ENCODE measurements at regions not wholly inside any gene's neighbourhood (a gene's known extent, or its start where the extent isn't known, plus 50 kb on each side); places are given as distances from the start of the nearest gene placed in this dataset.

GRCh38 chr6:23175391-23175790 is 606.0 kb downstream of the HDGFL1 start:
- Histone ChIP-seq H3K4me1 (ENCODE audit: control insufficient read depth, insufficient read depth, low read length) (peaks cover 6% of the 10 kb centered on the region), H3K27ac (ENCODE audit: extremely low read depth, low read depth, low read length) (no peak overlapping the region), H3K36me3 (ENCODE audit: control insufficient read depth in 2 of 2, insufficient read depth in 1 of 2, low read length in 2 of 2) (no peaks in the 10 kb centered on the region), H3K4me3 (ENCODE audit: low read depth, low read length) (no peak overlapping the region), H3K9me3 (ENCODE audit: control insufficient read depth, insufficient read depth, low read depth, low read length) (no peaks in the 10 kb centered on the region)
- TF ChIP-seq ZNF555 (tag by site-specific recombination; conservative IDR thresholded peaks at IDR 0.05) (no peak), ZNF785 (tag by site-specific recombination; IDR thresholded peaks at IDR 0.05) (no peak), ZNF114 (tag by site-specific recombination; IDR thresholded peaks at IDR 0.05) (no peak), ZNF658 (tag by site-specific recombination; IDR thresholded peaks at IDR 0.05) (no peak)
- TF ChIP-seq, protein P1, sequence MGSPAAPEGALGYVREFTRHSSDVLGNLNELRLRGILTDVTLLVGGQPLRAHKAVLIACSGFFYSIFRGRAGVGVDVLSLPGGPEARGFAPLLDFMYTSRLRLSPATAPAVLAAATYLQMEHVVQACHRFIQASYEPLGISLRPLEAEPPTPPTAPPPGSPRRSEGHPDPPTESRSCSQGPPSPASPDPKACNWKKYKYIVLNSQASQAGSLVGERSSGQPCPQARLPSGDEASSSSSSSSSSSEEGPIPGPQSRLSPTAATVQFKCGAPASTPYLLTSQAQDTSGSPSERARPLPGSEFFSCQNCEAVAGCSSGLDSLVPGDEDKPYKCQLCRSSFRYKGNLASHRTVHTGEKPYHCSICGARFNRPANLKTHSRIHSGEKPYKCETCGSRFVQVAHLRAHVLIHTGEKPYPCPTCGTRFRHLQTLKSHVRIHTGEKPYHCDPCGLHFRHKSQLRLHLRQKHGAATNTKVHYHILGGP (tag by site-specific recombination; IDR thresholded peaks at IDR 0.05): no peak
- ChIA-PET POLR2A (no interaction called here), CTCF (no interaction called here)

- no peak overlapping the region for H3K27ac ChIP-seq (ENCODE audit: extremely low read depth, low read depth, low read length)
- no peaks in the 10 kb centered on the region for H3K9me3 ChIP-seq (ENCODE audit: control insufficient read depth, insufficient read depth, low read depth, low read length)
- CTCF ChIA-PET: no interaction called here
- H3K4me3 ChIP-seq (ENCODE audit: low read depth, low read length): no peak overlapping the region
- no peak for TF ChIP-seq ZNF324 (tag by site-specific recombination; IDR thresholded peaks at IDR 0.05)
- TF ChIP-seq, protein P2, sequence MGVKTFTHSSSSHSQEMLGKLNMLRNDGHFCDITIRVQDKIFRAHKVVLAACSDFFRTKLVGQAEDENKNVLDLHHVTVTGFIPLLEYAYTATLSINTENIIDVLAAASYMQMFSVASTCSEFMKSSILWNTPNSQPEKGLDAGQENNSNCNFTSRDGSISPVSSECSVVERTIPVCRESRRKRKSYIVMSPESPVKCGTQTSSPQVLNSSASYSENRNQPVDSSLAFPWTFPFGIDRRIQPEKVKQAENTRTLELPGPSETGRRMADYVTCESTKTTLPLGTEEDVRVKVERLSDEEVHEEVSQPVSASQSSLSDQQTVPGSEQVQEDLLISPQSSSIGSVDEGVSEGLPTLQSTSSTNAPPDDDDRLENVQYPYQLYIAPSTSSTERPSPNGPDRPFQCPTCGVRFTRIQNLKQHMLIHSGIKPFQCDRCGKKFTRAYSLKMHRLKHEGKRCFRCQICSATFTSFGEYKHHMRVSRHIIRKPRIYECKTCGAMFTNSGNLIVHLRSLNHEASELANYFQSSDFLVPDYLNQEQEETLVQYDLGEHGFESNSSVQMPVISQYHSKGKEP (tag by site-specific recombination; IDR thresholded peaks at IDR 0.05): no peak
- no peak for TF ChIP-seq ZNF426 (tag by site-specific recombination; IDR thresholded peaks at IDR 0.05)
- no peak for TF ChIP-seq GLIS1 (tag by site-specific recombination; IDR thresholded peaks at IDR 0.05)
- no peak for TF ChIP-seq MYNN (tag by site-specific recombination; IDR thresholded peaks at IDR 0.05; ENCODE audit: borderline replicate concordance)
- no peak for TF ChIP-seq ZNF239 (tag by site-specific recombination; IDR thresholded peaks at IDR 0.05)
- TF ChIP-seq ZNF26 (tag by site-specific recombination; IDR thresholded peaks at IDR 0.05): no peak
- no peak for TF ChIP-seq ZNF585B (tag by site-specific recombination; IDR thresholded peaks at IDR 0.05)
- no peak for TF ChIP-seq PRDM2 (tag by site-specific recombination; IDR thresholded peaks at IDR 0.05; ENCODE audit: borderline replicate concordance)
- TF ChIP-seq, protein P1 (tag by site-specific recombination; IDR thresholded peaks at IDR 0.05): no peak
- no peak for TF ChIP-seq ZNF211 (tag by site-specific recombination; IDR thresholded peaks at IDR 0.05; ENCODE audit: low read depth)
- TF ChIP-seq HOXD13 (CRISPR knock-in tag; IDR thresholded peaks at IDR 0.05; ENCODE audit: borderline replicate concordance): no peak
- no peak for TF ChIP-seq ZNF350 (tag by site-specific recombination; IDR thresholded peaks at IDR 0.05)
- POLR2A ChIA-PET: no interaction called here
- no peaks in the 10 kb centered on the region for H3K36me3 ChIP-seq (ENCODE audit: control insufficient read depth in 2 of 2, insufficient read depth in 1 of 2, low read length in 2 of 2)
- H3K4me1 ChIP-seq (ENCODE audit: control insufficient read depth, insufficient read depth, low read length): peaks cover 6% of the 10 kb centered on the region
Measured at GRCh38 chr6:23176471-23176870, 607.1 kb downstream of the HDGFL1 start.
